ENCODE measurements at regions not wholly inside any gene's neighbourhood (a gene's known extent, or its start where the extent isn't known, plus 50 kb on each side); places are given as distances from the start of the nearest gene placed in this dataset.

- TF ChIP-seq POLR2A (IDR thresholded peaks at IDR 0.05; ENCODE audit: borderline replicate concordance, extremely low read depth, insufficient read depth, insufficient read length) = no peak
- TF ChIP-seq ZNF274 (IDR thresholded peaks at IDR 0.05; ENCODE audit: low read depth, low read length) = no peak
- TF ChIP-seq ZBTB33 (IDR thresholded peaks at IDR 0.05; ENCODE audit: extremely low read depth, insufficient replicate concordance, low read length) = no peak
- no peak for TF ChIP-seq CTCF (IDR thresholded peaks at IDR 0.05 in 2 of 3, conservative IDR thresholded peaks at IDR 0.05 in 1 of 3; ENCODE audit: borderline replicate concordance in 1 of 3, insufficient read depth in 1 of 3, low read depth in 2 of 3, low read length in 2 of 3)
- TF ChIP-seq SIN3A (IDR thresholded peaks at IDR 0.05; ENCODE audit: low read depth) = no peak
- no peak for TF ChIP-seq FOSL1 (IDR thresholded peaks at IDR 0.05; ENCODE audit: low read depth)
- no peak for TF ChIP-seq TCF7L2 (IDR thresholded peaks at IDR 0.05; ENCODE audit: borderline replicate concordance, extremely low read depth, insufficient read depth, insufficient read length)
- no peak for TF ChIP-seq RAD21 (IDR thresholded peaks at IDR 0.05; ENCODE audit: low read depth)
Observed at GRCh38 chr3:31133541-31133940, 239.1 kb upstream of the GADL1 start.

Measured in HCT116 (cell line).